ENCODE measurements at regions not wholly inside any gene's neighbourhood (a gene's known extent, or its start where the extent isn't known, plus 50 kb on each side); places are given as distances from the start of the nearest gene placed in this dataset.

DNA sequence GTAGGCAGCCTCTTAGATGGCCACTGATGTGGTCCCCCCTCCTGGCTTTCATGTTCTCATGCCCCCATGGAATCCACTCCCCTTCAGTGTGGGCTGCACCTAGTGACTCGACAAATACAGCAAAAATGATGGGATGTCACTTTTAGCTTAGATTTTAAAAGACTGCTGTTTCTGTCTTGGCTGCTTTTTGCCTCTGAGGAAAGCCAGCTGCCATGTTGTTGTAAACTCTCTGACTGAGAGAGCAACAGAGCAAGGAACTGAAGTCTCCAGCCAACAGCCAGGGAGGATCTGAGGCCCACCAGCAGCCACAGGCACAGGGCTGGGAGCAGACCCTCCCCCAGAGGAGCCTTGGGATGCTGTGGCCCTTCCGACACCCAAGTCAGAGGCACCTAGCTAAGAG lies 60.6 kb upstream of the MARCHF10 start:
- H3K27ac Mint-ChIP-seq: no peak overlapping the region
- no peaks in the 10 kb centered on the region for H3K27me3 Mint-ChIP-seq (ENCODE audit: low read depth)
- ChIA-PET POLR2A (no interaction called here), CTCF (interaction anchor here (0.6 kb wide), 1 partner anchor 101 kb away, joined by 3 read pairs; no protein-coding TSS in a partner anchor)
- no peak for DNase-seq (ENCODE audit: low spot score)
- TF ChIP-seq, protein P1, sequence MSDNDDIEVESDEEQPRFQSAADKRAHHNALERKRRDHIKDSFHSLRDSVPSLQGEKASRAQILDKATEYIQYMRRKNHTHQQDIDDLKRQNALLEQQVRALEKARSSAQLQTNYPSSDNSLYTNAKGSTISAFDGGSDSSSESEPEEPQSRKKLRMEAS (CRISPR knock-in tag; IDR thresholded peaks at IDR 0.05): no peak
- no peak for TF ChIP-seq ETV6 (CRISPR knock-in tag; IDR thresholded peaks at IDR 0.05)
- TF ChIP-seq, protein P2, sequence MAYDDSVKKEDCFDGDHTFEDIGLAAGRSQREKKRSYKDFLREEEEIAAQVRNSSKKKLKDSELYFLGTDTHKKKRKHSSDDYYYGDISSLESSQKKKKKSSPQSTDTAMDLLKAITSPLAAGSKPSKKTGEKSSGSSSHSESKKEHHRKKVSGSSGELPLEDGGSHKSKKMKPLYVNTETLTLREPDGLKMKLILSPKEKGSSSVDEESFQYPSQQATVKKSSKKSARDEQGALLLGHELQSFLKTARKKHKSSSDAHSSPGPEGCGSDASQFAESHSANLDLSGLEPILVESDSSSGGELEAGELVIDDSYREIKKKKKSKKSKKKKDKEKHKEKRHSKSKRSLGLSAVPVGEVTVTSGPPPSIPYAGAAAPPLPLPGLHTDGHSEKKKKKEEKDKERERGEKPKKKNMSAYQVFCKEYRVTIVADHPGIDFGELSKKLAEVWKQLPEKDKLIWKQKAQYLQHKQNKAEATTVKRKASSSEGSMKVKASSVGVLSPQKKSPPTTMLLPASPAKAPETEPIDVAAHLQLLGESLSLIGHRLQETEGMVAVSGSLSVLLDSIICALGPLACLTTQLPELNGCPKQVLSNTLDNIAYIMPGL (CRISPR knock-in tag; IDR thresholded peaks at IDR 0.05): no peak
- TF ChIP-seq GRHL2 (CRISPR knock-in tag; IDR thresholded peaks at IDR 0.05; ENCODE audit: insufficient replicate concordance, severe bottlenecking): no peak
- no peak for TF ChIP-seq ZNF423 (CRISPR knock-in tag; IDR thresholded peaks at IDR 0.05)
- TF ChIP-seq, protein P3, sequence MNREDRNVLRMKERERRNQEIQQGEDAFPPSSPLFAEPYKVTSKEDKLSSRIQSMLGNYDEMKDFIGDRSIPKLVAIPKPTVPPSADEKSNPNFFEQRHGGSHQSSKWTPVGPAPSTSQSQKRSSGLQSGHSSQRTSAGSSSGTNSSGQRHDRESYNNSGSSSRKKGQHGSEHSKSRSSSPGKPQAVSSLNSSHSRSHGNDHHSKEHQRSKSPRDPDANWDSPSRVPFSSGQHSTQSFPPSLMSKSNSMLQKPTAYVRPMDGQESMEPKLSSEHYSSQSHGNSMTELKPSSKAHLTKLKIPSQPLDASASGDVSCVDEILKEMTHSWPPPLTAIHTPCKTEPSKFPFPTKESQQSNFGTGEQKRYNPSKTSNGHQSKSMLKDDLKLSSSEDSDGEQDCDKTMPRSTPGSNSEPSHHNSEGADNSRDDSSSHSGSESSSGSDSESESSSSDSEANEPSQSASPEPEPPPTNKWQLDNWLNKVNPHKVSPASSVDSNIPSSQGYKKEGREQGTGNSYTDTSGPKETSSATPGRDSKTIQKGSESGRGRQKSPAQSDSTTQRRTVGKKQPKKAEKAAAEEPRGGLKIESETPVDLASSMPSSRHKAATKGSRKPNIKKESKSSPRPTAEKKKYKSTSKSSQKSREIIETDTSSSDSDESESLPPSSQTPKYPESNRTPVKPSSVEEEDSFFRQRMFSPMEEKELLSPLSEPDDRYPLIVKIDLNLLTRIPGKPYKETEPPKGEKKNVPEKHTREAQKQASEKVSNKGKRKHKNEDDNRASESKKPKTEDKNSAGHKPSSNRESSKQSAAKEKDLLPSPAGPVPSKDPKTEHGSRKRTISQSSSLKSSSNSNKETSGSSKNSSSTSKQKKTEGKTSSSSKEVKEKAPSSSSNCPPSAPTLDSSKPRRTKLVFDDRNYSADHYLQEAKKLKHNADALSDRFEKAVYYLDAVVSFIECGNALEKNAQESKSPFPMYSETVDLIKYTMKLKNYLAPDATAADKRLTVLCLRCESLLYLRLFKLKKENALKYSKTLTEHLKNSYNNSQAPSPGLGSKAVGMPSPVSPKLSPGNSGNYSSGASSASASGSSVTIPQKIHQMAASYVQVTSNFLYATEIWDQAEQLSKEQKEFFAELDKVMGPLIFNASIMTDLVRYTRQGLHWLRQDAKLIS (CRISPR knock-in tag; IDR thresholded peaks at IDR 0.05; ENCODE audit: borderline replicate concordance): no peak
- no peak for TF ChIP-seq FOXP1 (CRISPR knock-in tag; IDR thresholded peaks at IDR 0.05; ENCODE audit: borderline replicate concordance)
- no peak for TF ChIP-seq OVOL2 (CRISPR knock-in tag; IDR thresholded peaks at IDR 0.05; ENCODE audit: borderline replicate concordance)
- ATAC-seq: no peak
- H3K36me3 Mint-ChIP-seq: no peaks in the 10 kb centered on the region
- no peaks in the 10 kb centered on the region for H3K9me3 Mint-ChIP-seq
- no peak overlapping the region for H3K4me3 Mint-ChIP-seq
- peaks cover 15% of the 10 kb centered on the region for H3K4me1 Mint-ChIP-seq

DNA sequence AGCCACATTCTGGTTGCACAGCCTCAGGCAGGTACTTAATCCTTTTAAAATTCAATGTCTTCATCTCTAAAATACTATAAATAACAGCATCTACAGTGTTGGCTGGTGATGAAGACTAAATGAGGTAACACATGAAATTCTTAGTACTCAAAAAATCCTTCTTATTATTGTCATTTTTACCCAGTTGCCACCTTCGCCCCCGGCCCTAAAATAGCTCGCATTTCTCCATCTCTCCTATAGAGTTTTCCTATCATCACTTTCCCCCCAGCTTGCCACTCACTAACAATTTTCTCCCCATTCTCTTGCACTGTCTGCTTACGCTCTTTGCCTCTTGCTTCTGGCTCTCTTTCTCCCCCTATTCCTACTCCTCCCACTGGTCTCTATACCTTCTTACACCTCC lies 59.9 kb upstream of the MARCHF10 start:
- Mint-ChIP-seq H3K27ac (no peak overlapping the region), H3K4me1 (peaks cover 15% of the 10 kb centered on the region), H3K9me3 (no peaks in the 10 kb centered on the region), H3K27me3 (ENCODE audit: low read depth) (no peaks in the 10 kb centered on the region), H3K4me3 (no peak overlapping the region), H3K36me3 (no peaks in the 10 kb centered on the region)
- no peak for ATAC-seq
- ChIA-PET POLR2A (no interaction called here), CTCF (interaction anchor here (0.6 kb wide), 1 partner anchor 102 kb away, joined by 3 read pairs; no protein-coding TSS in a partner anchor)
- DNase-seq (ENCODE audit: low spot score): no peak
- no peak for TF ChIP-seq SP1 (CRISPR knock-in tag; conservative IDR thresholded peaks at IDR 0.05)
- TF ChIP-seq ETV6 (CRISPR knock-in tag; IDR thresholded peaks at IDR 0.05): no peak
- TF ChIP-seq, protein P4, sequence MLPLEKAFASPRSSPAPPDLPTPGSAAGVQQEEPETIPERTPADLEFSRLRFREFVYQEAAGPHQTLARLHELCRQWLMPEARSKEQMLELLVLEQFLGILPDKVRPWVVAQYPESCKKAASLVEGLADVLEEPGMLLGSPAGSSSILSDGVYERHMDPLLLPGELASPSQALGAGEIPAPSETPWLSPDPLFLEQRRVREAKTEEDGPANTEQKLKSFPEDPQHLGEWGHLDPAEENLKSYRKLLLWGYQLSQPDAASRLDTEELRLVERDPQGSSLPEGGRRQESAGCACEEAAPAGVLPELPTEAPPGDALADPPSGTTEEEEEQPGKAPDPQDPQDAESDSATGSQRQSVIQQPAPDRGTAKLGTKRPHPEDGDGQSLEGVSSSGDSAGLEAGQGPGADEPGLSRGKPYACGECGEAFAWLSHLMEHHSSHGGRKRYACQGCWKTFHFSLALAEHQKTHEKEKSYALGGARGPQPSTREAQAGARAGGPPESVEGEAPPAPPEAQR (CRISPR knock-in tag; IDR thresholded peaks at IDR 0.05): no peak
- TF ChIP-seq, protein P5, sequence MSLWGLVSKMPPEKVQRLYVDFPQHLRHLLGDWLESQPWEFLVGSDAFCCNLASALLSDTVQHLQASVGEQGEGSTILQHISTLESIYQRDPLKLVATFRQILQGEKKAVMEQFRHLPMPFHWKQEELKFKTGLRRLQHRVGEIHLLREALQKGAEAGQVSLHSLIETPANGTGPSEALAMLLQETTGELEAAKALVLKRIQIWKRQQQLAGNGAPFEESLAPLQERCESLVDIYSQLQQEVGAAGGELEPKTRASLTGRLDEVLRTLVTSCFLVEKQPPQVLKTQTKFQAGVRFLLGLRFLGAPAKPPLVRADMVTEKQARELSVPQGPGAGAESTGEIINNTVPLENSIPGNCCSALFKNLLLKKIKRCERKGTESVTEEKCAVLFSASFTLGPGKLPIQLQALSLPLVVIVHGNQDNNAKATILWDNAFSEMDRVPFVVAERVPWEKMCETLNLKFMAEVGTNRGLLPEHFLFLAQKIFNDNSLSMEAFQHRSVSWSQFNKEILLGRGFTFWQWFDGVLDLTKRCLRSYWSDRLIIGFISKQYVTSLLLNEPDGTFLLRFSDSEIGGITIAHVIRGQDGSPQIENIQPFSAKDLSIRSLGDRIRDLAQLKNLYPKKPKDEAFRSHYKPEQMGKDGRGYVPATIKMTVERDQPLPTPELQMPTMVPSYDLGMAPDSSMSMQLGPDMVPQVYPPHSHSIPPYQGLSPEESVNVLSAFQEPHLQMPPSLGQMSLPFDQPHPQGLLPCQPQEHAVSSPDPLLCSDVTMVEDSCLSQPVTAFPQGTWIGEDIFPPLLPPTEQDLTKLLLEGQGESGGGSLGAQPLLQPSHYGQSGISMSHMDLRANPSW (CRISPR knock-in tag; conservative IDR thresholded peaks at IDR 0.05; ENCODE audit: low read depth): no peak
- TF ChIP-seq GRHL2 (CRISPR knock-in tag; IDR thresholded peaks at IDR 0.05; ENCODE audit: insufficient replicate concordance, severe bottlenecking): no peak

DNA sequence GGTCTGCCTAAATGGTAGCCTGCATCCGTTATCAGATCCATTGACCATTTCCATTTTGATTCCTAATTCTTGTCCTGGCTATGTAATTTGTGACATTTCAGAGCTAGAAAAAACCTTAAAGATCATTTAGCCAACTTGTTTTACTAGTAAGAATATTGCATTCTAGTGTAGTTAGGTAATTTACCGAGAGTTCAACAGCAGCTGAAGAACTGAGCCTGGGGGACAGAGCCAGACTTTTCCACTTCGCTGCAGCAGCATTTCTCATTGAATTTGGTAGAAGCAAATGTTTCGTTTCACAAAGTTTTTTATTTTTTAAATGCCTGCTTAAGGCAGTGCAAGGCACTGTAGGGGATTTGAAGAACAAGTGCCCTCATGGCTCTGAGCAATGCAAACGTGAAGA lies 59.2 kb upstream of the MARCHF10 start:
- no peak for TF ChIP-seq ZNF317 (CRISPR knock-in tag; IDR thresholded peaks at IDR 0.05; ENCODE audit: borderline replicate concordance, low read depth)
- TF ChIP-seq, protein P6, sequence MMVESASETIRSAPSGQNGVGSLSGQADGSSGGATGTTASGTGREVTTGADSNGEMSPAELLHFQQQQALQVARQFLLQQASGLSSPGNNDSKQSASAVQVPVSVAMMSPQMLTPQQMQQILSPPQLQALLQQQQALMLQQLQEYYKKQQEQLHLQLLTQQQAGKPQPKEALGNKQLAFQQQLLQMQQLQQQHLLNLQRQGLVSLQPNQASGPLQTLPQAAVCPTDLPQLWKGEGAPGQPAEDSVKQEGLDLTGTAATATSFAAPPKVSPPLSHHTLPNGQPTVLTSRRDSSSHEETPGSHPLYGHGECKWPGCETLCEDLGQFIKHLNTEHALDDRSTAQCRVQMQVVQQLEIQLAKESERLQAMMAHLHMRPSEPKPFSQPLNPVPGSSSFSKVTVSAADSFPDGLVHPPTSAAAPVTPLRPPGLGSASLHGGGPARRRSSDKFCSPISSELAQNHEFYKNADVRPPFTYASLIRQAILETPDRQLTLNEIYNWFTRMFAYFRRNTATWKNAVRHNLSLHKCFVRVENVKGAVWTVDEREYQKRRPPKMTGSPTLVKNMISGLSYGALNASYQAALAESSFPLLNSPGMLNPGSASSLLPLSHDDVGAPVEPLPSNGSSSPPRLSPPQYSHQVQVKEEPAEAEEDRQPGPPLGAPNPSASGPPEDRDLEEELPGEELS (CRISPR knock-in tag; IDR thresholded peaks at IDR 0.05): no peak
- ChIA-PET CTCF (no interaction called here), POLR2A (no interaction called here)
- DNase-seq (ENCODE audit: low spot score) (no peak), ATAC-seq (no peak)
- H3K36me3 Mint-ChIP-seq: no peaks in the 10 kb centered on the region
- no peaks in the 10 kb centered on the region for H3K27me3 Mint-ChIP-seq (ENCODE audit: low read depth)
- no peak overlapping the region for H3K4me3 Mint-ChIP-seq
- H3K27ac Mint-ChIP-seq: no peak overlapping the region
- H3K4me1 Mint-ChIP-seq: peaks cover 15% of the 10 kb centered on the region
- H3K9me3 Mint-ChIP-seq: no peaks in the 10 kb centered on the region
